ENCODE measurements at regions not wholly inside any gene's neighbourhood (a gene's known extent, or its start where the extent isn't known, plus 50 kb on each side); places are given as distances from the start of the nearest gene placed in this dataset.

GRCh38 chr6:40806256-40806864, 219.2 kb upstream of the LRFN2 start:
- DNase-seq (no peak), ATAC-seq (peak; percentile 36 to 71 (median 56))
- Histone ChIP-seq H3K9me3 (no peaks in the 10 kb centered on the region), H3K27me3 (ENCODE audit: insufficient read depth in 3 of 3, low read length in 2 of 3) (no peaks in the 10 kb centered on the region), H3K27ac (no peak overlapping the region), H3K4me3 (no peak overlapping the region), H3K4me1 (peaks cover 28% of the 10 kb centered on the region), H3K36me3 (ENCODE audit: insufficient read depth in 1 of 2, low read depth in 1 of 2) (no peaks in the 10 kb centered on the region)
- intact Hi-C loops (cut with DNase I): loop anchor here in 1 of 2 donors (10.0 kb wide), 1 partner anchor 492 kb away; no protein-coding TSS in a partner anchor
- WGBS, 3 donors: 79 to 88% (median 81%) methylated on average over 7 of the region's 7 CpGs
- TF ChIP-seq CTCF (IDR thresholded peaks at IDR 0.05): no peak

GRCh38 chr6:40805336-40805735, 218.2 kb upstream of the LRFN2 start:
- DNase-seq (no peak), ATAC-seq (no peak)
- 82 to 92% (median 83%) methylated on average over 4 of the region's 4 CpGs for WGBS, 3 donors
- TF ChIP-seq CTCF (IDR thresholded peaks at IDR 0.05): no peak
- Histone ChIP-seq H3K4me3 (no peak overlapping the region), H3K36me3 (ENCODE audit: insufficient read depth in 1 of 2, low read depth in 1 of 2) (no peaks in the 10 kb centered on the region), H3K27ac (no peak overlapping the region), H3K27me3 (ENCODE audit: insufficient read depth in 3 of 3, low read length in 2 of 3) (no peaks in the 10 kb centered on the region), H3K4me1 (peaks cover 28% of the 10 kb centered on the region), H3K9me3 (no peaks in the 10 kb centered on the region)
- intact Hi-C loops (cut with DNase I): loop anchor here in 1 of 2 donors (10.0 kb wide), 1 partner anchor 491 kb away; no protein-coding TSS in a partner anchor

- intact Hi-C loops (cut with DNase I): loop anchor here in 1 of 2 donors (10.0 kb wide), 1 partner anchor 490 kb away; no protein-coding TSS in a partner anchor
- ATAC-seq: no peak
- Histone ChIP-seq H3K4me1 (peaks cover 28% of the 10 kb centered on the region), H3K36me3 (ENCODE audit: insufficient read depth in 1 of 2, low read depth in 1 of 2) (no peaks in the 10 kb centered on the region), H3K27ac (no peak overlapping the region), H3K4me3 (no peak overlapping the region), H3K9me3 (no peaks in the 10 kb centered on the region), H3K27me3 (ENCODE audit: insufficient read depth in 3 of 3, low read length in 2 of 3) (no peaks in the 10 kb centered on the region)
- DNase-seq: no peak
- WGBS, 3 donors: 91 to 93% (median 93%) methylated on average over 4 of the region's 4 CpGs
- peak; percentile 22 for TF ChIP-seq CTCF (IDR thresholded peaks at IDR 0.05)
Measured at GRCh38 chr6:40804905-40805304, 217.7 kb upstream of the LRFN2 start.

- Histone ChIP-seq H3K36me3 (ENCODE audit: insufficient read depth in 1 of 2, low read depth in 1 of 2) (no peaks in the 10 kb centered on the region), H3K4me1 (peaks cover 28% of the 10 kb centered on the region), H3K4me3 (no peak overlapping the region), H3K27ac (no peak overlapping the region), H3K9me3 (no peaks in the 10 kb centered on the region), H3K27me3 (ENCODE audit: insufficient read depth in 3 of 3, low read length in 2 of 3) (no peaks in the 10 kb centered on the region)
- intact Hi-C loops (cut with DNase I): loop anchor here in 1 of 2 donors (10.0 kb wide), 1 partner anchor 489 kb away; no protein-coding TSS in a partner anchor
- TF ChIP-seq CTCF (IDR thresholded peaks at IDR 0.05): no peak
- WGBS, 3 donors: 84 to 92% (median 90%) methylated on average over 1 of the region's 1 CpG
- DNase-seq (no peak), ATAC-seq (peak in 3 of 4 donors; percentile 43 to 75 (median 44))
Measured at GRCh38 chr6:40803897-40804702, 216.9 kb upstream of the LRFN2 start.
